ENCODE measurements at regions not wholly inside any gene's neighbourhood (a gene's known extent, or its start where the extent isn't known, plus 50 kb on each side); places are given as distances from the start of the nearest gene placed in this dataset.

DNA sequence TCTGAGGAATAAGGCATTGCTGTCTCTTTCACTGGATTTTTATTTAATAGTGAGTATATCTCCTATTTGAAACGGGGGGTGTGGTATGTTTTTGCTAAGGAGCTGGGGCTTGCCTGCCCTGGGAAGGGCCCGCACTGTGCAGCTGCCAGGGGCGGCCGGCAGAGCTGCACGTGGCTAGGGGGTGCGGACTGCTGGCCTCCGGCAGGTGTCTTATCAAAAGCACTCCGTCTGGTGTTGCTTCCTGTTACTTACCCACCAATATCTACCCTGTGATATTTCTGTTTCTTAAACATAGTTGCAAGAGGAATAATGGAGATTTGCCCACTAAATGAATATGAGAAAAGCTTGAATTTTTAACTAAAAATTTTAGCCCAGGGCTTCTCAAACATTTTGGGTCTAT lies 232.0 kb downstream of the IRX1 start:
- DNase-seq, result no peak

GRCh38 chr5:3828761-3829160 lies 233.1 kb downstream of the IRX1 start:
- DNase-seq, result no peak

DNA sequence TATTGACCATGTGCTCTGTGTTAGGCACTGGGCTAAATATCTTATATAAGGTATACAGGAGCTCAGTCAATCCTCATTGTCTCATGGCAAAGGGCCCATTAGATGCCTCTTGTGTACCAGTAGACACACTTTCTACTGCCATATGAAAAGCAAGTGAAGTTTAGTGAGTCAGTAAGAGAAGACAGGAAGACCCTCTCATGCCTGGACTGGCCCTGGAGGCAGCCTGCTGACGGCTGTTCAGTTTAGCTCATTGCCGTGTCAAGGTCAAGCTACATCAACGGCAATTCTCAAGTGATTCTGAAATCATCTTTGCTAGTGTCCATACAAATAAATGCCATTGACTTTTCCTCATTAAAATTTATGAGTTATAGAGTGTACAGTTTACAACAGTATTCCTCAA lies 237.9 kb downstream of the IRX1 start:
- DNase-seq, result no peak

DNA sequence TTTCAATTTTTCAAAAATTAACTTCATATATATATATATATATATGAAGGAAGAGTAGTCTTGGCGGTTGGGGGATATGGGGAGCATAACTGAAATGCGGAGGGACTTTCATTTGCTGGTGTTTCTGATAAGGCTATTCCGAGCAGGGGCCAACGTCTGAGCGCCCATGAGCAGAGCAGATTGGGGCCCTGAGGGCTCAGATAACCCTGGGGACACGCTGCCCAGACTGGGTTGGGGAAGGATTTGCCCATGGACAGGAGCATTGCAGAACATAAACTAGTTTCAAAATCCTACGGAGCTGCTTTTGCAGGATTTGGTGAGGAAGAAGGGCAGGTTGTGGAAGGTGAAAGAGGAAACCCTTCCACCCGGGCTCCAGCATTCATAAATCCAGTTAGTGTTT lies 240.2 kb downstream of the IRX1 start:
- DNase-seq, result no peak

- no peak for DNase-seq
Observed at GRCh38 chr5:3836528-3836927, 240.9 kb downstream of the IRX1 start.

DNA sequence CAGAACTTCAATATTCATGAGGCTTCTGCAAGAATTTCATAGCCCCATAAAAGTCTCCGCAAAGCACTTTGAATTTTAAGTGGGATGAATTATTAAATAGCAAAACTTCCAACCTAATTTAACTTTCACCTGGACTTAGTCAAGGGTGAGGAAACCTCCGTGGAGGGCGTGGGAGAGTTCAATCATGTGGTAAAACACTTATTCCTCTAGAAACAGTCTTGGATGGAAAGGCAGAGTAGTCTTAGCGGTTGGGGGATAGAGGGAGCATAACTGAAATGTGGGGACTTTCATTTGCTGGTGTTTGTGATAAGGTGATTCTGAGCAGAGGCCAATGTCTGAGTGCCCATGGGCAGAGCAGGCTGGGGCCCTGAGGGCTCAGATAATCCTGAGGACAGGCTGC lies 241.9 kb downstream of the IRX1 start:
- DNase-seq, result no peak

- DNase-seq, result no peak
Observed at GRCh38 chr5:3839151-3839550, 243.5 kb downstream of the IRX1 start.

- no peak for DNase-seq
Observed at GRCh38 chr5:3842591-3842990, 247.0 kb downstream of the IRX1 start.

DNA sequence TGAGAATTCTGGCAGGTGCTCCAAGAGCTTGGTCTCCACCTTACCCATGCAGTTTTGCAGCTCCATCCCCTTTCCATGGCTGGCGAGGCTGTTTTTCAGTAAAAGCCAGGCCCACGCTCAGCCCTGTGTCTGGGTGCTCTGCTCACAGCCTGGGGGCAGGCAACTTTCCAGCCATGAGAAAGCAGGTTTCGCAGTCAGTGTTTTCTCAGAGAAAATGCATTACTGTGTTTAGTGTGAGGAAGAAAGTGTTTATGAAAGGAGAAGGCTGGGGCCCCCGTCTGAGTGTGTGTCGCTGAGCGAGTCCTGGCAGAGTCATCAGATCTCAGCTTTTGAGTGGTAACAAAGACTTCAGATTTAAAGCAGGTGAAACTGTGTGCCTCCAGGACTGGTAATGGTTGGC lies 248.1 kb downstream of the IRX1 start:
- peak; percentile 5 for DNase-seq

GRCh38 chr5:3844266-3844665 lies 248.6 kb downstream of the IRX1 start:
- DNase-seq, result no peak

DNA sequence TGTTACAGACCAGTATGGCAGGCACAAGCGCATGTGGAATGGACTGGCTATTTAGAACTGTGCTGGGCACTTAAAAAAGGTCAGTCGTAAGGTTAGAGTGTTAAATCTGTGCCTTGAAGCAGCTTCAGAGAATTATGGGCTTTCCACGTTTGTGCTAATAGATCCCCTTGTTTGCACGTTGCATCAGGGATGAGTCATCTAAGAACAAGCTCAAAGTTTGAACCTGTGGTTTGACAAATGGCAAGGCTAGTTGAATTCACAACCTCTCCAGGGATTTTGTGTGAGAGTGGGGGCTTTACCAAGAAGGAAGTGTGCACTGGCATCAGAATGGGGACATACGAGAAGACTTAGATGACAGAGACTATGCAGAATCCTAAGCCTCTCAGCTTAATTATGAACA lies 249.6 kb downstream of the IRX1 start:
- DNase-seq, result no peak

GRCh38 chr5:3852161-3852916 lies 256.7 kb downstream of the IRX1 start:
- DNase-seq, result no peak

DNA sequence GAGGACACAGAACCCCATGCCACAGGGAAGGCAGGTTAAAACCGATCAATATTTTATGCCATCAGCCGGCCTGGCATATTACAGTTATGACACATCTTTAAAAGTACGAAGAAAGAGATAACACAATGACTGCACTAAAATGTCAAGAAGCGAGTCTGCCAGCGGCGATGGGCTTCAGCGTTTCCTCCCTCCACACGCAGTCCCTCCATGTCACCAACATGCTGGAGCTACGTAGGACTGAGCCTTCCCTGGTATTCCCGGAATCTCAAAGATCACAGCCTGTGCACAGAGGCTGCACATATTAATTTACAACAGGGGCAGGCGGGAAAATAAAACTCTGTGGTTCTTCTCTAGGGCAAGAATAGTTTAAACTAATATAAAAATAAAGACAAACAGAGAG lies 257.7 kb downstream of the IRX1 start:
- no peak for DNase-seq

GRCh38 chr5:3854188-3854821 lies 258.7 kb downstream of the IRX1 start:
- no peak for DNase-seq

DNA sequence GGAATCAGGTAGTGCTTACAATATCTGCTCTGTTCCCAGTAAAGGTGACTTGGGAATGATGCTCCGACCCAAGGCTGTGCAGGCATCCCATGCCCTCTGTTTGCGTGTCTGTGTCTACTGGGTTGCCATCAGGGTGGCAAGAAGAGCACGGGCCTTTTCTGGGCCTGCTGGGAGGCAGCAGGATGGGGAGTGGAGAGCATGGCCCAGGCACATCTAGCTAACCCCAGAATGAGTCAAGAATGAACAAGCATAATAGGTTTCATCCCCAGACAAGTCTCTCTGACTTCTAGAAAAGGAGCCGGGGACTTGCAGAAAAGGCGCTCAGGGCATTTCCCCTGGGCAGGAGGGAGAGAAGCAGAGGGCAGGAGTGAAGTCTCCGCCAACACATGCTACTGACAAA lies 260.4 kb downstream of the IRX1 start:
- DNase-seq, result no peak

GRCh38 chr5:3858524-3858923 lies 262.9 kb downstream of the IRX1 start:
- no peak for DNase-seq

- DNase-seq, result no peak
Observed at GRCh38 chr5:3862906-3863305, 267.3 kb downstream of the IRX1 start.

GRCh38 chr5:3875144-3875543 lies 279.5 kb downstream of the IRX1 start:
- no peak for DNase-seq

DNA sequence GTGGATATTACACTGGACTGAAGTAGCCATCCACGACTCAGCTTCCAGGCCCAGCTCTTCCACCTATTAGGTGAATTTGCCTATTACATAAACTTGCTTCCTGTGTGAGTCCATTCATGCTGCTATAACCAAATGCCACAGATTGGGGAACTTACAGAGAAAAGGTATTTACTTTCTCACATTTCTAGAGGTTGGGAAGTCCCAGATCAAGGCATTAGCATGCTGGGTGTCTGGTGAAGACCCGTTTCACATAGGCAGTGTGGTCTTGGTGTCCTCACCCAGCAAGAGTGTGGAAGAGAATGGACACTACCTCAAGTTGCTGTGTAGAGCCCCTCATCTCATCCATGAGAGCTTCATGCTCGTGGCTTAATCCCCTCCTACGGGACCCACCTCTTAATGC lies 282.6 kb downstream of the IRX1 start:
- DNase-seq, result no peak

DNA sequence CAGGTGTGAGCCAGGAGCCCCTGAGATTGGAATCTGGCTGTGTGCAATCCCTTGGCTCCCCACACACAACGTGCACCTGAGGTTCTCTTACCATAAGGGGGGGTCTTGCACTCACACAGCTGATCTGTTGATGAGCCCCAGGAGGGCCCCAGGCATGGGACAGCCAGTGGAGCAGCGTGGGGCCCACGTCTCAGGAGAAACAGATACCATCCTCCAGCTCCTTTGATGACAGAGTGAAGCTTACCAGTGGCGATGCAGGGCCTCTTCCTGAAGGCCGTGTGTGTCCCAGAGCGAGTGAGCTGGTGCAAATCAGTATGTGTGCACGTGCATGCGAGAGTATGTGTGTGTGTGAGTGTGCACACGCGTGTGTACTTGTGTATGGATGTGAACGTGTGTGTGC lies 287.4 kb downstream of the IRX1 start:
- no peak for DNase-seq

- no peak for DNase-seq
Observed at GRCh38 chr5:3886524-3887451, 291.2 kb downstream of the IRX1 start.

- no peak for DNase-seq
Observed at GRCh38 chr5:3888310-3888709, 292.7 kb downstream of the IRX1 start.

- no peak for DNase-seq
Observed at GRCh38 chr5:3889412-3890142, 293.9 kb downstream of the IRX1 start.
